ENCODE measurements at regions not wholly inside any gene's neighbourhood (a gene's known extent, or its start where the extent isn't known, plus 50 kb on each side); places are given as distances from the start of the nearest gene placed in this dataset.

GRCh38 chr13:44024167-44024845, 144.6 kb downstream of the LACC1 start:
- TF ChIP-seq, protein P1, sequence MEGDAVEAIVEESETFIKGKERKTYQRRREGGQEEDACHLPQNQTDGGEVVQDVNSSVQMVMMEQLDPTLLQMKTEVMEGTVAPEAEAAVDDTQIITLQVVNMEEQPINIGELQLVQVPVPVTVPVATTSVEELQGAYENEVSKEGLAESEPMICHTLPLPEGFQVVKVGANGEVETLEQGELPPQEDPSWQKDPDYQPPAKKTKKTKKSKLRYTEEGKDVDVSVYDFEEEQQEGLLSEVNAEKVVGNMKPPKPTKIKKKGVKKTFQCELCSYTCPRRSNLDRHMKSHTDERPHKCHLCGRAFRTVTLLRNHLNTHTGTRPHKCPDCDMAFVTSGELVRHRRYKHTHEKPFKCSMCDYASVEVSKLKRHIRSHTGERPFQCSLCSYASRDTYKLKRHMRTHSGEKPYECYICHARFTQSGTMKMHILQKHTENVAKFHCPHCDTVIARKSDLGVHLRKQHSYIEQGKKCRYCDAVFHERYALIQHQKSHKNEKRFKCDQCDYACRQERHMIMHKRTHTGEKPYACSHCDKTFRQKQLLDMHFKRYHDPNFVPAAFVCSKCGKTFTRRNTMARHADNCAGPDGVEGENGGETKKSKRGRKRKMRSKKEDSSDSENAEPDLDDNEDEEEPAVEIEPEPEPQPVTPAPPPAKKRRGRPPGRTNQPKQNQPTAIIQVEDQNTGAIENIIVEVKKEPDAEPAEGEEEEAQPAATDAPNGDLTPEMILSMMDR (tag by site-specific recombination; IDR thresholded peaks at IDR 0.05) = no peak
- no peak for TF ChIP-seq ZNF529 (tag by site-specific recombination; IDR thresholded peaks at IDR 0.05; ENCODE audit: insufficient replicate concordance)
- no peak for TF ChIP-seq ZBTB26 (tag by site-specific recombination; optimal IDR thresholded peaks at IDR 0.05)
- TF ChIP-seq KLF9 (tag by site-specific recombination; IDR thresholded peaks at IDR 0.05; ENCODE audit: low read depth) = no peak
- TF ChIP-seq ZNF423 (tag by site-specific recombination; IDR thresholded peaks at IDR 0.05) = no peak
- TF ChIP-seq ZNF501 (tag by site-specific recombination; IDR thresholded peaks at IDR 0.05) = no peak
- no peak for TF ChIP-seq KLF1 (tag by site-specific recombination; IDR thresholded peaks at IDR 0.05)
- TF ChIP-seq ZFP3 (tag by site-specific recombination; IDR thresholded peaks at IDR 0.05; ENCODE audit: low read depth) = no peak
- TF ChIP-seq ZNF175 (tag by site-specific recombination; IDR thresholded peaks at IDR 0.05) = no peak
- TF ChIP-seq, protein P2, sequence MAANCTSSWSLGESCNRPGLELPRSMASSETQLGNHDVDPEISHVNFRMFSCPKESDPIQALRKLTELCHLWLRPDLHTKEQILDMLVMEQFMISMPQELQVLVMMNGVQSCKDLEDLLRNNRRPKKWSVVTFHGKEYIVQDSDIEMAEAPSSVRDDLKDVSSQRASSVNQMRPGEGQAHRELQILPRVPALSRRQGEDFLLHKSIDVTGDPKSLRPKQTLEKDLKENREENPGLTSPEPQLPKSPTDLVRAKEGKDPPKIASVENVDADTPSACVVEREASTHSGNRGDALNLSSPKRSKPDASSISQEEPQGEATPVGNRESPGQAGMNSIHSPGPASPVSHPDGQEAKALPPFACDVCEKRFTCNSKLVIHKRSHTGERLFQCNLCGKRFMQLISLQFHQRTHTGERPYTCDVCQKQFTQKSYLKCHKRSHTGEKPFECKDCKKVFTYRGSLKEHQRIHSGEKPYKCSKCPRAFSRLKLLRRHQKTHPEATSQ (tag by site-specific recombination; IDR thresholded peaks at IDR 0.05) = no peak
